Loucy (cell line): ENCODE measurements at regions not wholly inside any gene's neighbourhood (a gene's known extent, or its start where the extent isn't known, plus 50 kb on each side); places are given as distances from the start of the nearest gene placed in this dataset.

Experiments
- CTCF ChIP-seq: fragments of 200-600 bp; sonication (generic); conservative IDR thresholded peaks from 2 replicates; pipeline ENCODE4 v1.5.1; 2014; ENCODE audit warnings: mild to moderate bottlenecking, antibody characterized with exemption, low read length
- EZH2phosphoT487 ChIP-seq: fragments of 200-600 bp; IDR thresholded peaks from 2 replicates; pipeline ENCODE4 v1.6.1; 2018; ENCODE audit warnings: antibody characterized with exemption, mild to moderate bottlenecking, moderate library complexity, borderline replicate concordance

- TF ChIP-seq CTCF (no peak), EZH2phosphoT487 (no peak)
These were observed 246.2 kb upstream of the PITX2 start for GRCh38 chr4:110869114-110869513.
